Mesenteric fat pad (tissue), 1 donor: ENCODE measurements at regions not wholly inside any gene's neighbourhood (a gene's known extent, or its start where the extent isn't known, plus 50 kb on each side); places are given as distances from the start of the nearest gene placed in this dataset.

Experiments used
- DNase-seq: peaks from one replicate; pipeline ENCODE4 v3.0.0-alpha.2; 2020; ENCODE audit warnings: low spot score
- donor health status: DM: yes; HTN: yes; CAD: no.

DNA sequence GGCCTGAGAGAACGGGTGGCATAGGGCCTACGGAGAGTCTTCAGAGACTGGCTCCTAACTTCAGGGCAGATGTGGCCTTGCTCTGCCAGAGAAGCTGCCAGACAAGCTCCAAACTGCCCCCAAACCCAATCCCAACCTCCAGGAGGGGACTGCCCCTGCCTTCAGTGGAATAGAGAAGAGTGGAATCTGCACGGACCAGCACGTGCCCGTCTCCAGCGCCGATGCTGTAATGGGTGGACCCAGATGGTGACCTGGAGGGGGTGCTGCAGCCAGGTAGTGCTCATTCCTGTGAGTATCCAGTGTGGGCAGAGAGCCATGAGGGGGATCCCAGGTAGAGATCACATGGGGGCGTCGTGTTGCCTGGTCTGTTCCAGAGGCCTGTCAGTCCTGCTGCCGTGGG is 73.2 kb upstream of the NKX1-1 start:
- DNase-seq, result no peak

GRCh38 chr4:1478766-1479355 is 72.6 kb upstream of the NKX1-1 start:
- peak; percentile 64 for DNase-seq

DNA sequence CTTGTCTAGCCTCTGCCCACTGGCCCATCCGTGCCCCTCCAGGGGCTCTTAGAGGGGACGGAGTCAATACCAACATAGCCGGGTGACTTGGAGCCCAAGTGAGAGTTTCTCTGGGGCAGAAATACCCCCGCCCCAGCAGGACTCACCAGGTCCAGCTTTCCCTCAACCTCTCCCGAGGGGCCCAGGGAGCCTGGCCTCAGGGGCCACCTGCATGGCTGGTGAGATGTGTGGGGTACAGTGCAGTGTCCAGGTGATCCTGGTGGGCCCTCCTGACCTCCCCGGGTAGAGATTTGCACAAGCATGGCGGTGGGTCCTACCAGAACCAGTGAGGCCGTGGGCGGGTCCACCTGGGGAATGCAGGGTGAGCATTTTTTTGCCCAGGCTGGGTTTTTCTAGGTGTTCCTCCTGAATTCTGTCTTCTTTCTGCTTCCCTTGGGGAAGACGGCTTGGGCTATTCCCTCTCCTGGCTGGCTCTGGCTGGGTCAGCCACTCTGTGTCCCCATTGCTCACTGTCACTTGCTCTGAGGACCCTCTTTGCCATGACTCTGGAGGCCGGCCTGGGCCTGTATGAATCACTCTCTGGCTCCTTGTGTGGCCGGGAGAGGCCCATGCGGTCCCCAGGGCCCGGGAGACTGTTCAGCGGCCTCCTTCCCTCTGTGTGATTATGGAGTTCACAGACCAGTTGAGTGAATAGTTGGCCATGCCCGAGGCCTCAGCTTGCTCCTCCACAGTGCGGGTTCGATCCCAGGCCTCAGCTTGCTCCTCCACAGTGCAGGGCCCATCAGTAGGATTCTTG is 71.0 kb upstream of the NKX1-1 start:
- peak; percentile 81 for DNase-seq

- DNase-seq, result no peak
Observed at GRCh38 chr4:1476140-1476513, 69.9 kb upstream of the NKX1-1 start.

DNA sequence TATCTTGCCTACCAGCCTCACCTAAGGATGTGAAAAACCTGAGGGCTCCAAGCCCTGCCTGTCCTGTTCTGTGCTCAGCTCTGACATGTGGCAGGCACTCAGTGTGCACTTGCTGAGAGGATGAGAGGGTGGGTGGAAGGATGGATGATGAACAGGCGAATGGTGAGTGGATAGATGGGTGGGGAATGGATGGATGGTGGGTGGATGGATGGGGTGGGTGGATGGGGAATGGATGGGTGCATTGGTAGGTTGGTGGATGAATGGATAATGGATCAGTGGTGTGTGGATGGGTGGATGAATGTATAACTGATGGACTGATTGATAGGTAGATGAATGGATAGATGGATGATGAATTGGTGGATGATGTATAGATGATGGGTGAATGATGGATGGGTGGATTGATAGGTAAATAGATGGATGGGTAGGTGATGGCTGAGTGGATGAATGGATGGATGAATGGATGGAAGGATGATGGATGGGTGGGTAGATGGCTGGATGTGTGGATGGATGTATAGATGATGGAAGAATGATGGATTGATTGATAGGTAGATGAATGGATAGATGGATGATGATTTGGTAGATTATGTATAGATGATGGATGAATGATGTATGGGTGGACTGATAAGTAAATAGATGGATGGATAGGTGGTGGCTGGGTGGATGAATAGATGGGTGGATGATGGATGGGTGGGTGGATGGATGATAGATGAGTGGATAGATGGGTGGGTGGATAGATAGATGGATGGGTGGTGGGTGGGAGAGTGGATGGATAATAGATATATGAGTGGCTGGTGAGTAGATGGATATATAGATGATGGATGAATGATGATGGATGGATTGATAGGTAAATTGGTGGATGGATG is 69.3 kb upstream of the NKX1-1 start:
- DNase-seq, result no peak

DNA sequence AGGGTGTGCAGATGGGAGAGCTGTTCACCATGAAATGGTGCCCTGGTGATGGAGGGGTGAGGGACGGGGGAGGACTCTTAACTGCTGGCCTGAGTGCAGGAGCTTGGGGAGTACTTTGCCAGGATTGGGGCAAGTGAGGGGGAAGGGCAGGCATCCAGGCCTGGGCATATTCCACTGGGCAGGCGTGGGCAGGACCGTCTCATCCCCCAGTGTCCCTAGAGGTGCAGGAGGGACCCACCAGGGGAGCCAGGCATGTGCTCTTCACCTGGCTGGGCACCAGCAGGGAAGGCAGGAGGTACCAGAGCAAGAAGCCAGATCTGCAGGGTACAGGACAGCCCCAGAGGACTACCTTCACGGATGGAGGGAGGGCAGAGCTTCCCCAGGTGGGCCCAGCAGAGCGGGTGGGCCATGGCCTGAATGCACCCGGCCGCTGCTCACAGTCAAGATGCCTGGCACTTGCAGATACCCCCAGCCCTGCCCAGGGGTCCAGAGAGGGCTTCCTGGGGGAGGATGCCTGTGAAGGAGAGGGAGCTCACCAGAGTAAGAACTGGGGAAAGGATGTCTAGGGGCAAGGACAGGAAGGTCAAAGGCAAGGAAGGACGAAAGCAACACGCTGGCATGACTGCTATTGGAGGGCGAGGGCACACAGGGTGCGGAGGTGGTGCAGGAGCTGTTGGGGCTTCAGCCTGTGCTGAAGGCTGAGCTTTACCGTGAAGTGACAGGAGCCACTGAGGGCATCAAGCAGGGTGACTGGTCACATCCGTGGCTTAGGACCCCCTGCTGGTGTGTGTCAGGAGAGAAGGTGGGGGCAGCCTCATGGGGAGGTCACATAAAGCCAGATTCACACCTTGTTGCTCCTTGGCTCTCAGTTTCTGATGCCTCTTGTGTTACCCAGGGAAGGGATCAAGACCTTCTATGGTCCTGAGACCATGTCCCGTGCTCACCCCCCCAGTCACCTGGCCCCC is 68.2 kb upstream of the NKX1-1 start:
- no peak for DNase-seq

DNA sequence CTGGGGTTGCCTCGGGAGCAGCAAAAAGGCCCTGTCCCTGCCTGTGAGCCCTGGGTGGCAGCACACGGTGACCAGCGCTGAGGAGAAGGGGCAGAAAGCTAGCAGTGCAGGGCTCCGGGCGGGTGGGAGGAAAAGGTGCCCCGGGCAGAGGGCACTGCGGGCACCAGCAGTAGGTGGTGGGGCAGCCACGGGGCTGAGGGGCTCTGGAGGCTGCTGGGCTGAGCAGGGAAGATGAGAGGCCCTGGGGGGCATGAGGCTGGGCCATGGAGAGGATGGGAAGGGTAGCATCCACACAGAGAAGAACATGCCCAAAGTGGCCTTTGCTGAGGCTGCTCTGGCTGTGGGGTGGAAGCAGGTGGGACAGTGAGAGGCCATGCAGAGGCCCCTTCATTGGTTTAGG is 67.5 kb upstream of the NKX1-1 start:
- no peak for DNase-seq

DNA sequence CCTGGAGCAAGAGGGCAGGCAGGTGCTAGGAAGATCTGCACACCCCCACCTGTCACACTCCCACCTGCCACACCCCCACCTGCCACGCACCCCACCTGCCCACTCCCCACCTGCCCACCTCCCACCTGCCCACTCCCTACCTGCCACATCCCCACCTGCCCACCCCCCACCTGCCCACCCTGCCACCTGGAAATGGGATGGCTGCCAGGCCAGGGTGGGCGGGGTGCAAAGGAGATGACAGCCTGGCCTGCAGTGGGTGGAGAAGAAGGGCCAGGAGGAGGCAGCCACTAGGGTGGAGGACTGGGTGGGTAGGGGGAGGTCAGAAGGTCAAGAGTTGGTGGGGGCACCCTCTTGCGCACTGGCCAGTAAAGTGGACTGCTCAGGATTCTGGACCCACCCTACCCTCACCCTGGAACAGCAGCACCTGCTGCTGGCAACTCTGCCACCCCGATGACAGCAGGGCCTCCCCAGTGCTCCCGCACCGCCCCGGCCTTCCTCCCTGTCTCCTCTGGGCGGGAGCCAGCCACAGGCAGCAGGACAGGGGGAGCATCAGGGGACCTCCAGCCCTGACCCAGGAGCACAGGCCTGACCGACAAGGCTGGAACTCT is 66.8 kb upstream of the NKX1-1 start:
- no peak for DNase-seq

DNA sequence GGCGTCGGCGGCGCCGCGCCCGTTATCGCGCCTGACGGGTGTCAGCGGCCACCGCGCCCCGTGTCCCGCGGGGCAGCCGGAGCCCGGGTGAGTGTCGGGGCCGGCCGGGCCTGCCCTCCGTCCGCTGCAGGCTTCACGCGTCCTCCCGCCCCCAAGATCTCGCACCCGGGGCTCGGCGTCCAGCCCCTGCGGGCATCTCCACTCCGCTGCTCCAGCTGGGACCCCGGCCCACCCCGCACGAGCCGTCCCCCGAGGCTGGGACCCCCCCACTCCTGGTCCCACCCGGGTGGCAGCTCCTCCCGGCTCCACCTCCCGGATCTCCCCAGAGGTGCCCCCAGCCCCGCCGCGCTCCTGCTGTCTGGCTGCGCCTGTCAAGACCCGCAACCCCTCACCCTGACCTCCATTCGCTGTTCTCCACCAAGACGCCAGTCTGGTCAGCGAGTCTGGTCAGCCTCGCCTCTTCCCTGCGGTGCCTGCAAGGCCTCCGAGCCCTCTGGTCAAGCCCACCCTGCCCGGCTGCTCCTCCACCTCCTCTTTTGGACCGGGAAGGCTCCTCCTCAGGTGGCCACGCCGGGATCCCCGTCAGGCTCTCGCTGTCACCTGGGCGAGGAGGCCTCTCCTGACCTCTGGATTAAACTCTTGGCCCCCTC is 66.0 kb upstream of the NKX1-1 start:
- no peak for DNase-seq

DNA sequence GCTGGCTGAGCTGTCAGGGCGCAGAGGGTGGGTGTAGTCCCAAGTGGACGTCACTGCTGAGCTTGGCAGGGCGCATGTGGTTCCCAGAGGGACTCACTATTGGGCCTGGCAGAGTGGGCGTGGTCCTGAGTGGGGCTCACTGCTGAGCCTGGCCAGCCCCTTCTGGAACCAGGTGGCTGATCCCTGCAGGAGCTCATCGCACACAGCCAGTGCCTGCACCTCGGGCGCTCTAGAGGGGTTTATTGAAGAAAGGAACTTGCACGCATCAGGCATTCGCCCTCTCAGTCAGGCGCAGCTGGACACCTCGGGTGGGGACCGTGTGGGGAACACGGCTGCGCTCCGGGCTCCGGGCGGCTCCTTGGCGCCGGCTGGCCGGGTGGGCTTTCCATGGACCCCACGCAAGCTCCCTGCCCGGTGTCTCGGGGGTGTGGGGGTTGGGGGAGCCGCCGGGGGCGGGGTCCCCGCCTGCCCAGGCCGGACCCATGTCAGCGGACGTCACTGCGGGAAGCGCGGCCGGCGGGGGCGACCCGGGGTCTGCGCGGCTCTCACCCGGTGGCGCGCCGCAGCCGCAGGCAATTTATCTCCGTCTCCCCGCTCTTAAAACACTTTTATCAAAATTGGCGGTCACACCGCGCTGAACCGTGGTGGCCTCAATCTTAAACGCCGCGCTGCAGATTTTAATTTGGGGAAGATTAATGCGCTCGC is 65.4 kb upstream of the NKX1-1 start:
- DNase-seq, result no peak

DNA sequence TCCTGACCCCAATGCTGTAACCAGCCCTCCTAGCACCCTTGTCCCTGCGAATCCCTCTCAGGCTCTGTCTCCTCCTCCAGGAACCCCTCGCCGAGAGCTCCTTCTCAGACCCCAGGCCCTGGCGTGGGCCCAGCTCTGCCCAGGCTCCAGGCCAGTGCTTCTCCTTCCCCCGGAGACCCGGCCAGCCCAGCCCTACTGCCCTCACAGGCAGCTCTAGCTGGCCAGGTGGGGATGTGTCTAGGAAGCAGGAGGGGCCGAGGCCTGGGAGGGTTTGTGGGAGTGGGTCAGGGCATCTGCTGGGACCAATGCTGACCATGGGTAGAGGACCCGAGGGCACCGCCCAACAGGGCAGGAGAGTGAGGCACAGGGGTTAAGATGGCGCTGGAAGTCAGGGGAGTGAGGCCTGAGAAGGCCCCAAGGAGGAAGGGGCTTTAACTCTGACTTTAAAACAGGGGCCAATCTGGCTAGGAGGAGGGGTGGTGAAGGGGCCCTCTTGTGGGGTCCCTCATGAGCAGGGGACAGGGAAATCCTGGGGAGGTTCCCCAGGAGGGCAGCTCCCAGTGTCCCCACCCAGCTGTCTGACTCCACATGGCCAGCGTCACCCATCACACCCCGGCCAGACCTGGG is 64.7 kb upstream of the NKX1-1 start:
- no peak for DNase-seq

DNA sequence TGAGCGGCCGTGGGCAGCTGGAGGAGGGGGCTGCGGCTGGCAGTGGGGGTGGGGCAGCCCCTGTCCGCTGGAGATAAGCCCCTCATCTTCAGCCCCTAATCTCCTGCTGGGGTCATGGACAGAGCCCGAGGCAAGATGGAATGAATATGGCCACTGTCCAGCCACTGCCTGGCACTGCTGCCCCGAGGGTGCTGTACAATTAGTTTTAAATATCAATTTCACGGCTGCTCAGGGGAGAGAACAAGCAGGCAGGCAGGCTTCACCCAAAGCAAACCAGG is 64.1 kb upstream of the NKX1-1 start:
- DNase-seq, result no peak

- DNase-seq, result no peak
Observed at GRCh38 chr4:1469607-1470392, 63.6 kb upstream of the NKX1-1 start.

- DNase-seq, result no peak
Observed at GRCh38 chr4:1469043-1469442, 62.8 kb upstream of the NKX1-1 start.

GRCh38 chr4:1467581-1468458 is 61.6 kb upstream of the NKX1-1 start:
- DNase-seq, result no peak

DNA sequence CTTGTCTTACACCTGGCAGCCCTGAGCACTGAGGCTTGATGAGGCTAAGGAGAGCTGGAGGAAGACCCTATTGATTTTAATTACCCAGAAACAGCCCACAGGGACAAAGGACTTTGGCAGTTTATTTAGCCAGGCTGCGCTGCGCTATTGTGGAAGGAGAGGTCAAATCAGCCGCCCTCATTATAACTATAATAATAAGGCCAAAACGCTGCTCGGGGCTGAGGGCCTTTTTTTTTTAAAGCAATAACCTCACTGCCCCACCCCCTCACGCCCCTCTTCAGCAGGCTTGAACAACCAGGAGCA is 60.6 kb upstream of the NKX1-1 start:
- DNase-seq, result no peak

GRCh38 chr4:1466034-1466862 is 60.0 kb upstream of the NKX1-1 start:
- DNase-seq, result no peak
